HG03196 (cell line): ENCODE measurements at regions not wholly inside any gene's neighbourhood (a gene's known extent, or its start where the extent isn't known, plus 50 kb on each side); places are given as distances from the start of the nearest gene placed in this dataset.
"Not testable (repeated sequence)": the region's sequence is repeated elsewhere in the genome, so short reads cannot be mapped to it uniquely, and the experiment has no call there.

ENCODE experiments used
- ATAC-seq: cut with Tn5 transposase; IDR thresholded peaks from one replicate; pipeline ENCODE4 v1.9.1; 2021; ENCODE audit not compliant: unreplicated experiment

GRCh38 chr13:90447734-90448101 lies 899.8 kb upstream of the MIR17HG start:
- ATAC-seq: no peak

- no peak for ATAC-seq
Measured at GRCh38 chr13:90448466-90449037, 898.9 kb upstream of the MIR17HG start.

- no peak for ATAC-seq
Measured at GRCh38 chr13:90453342-90453741, 894.1 kb upstream of the MIR17HG start.

GRCh38 chr13:90454002-90454636 lies 893.4 kb upstream of the MIR17HG start:
- no peak for ATAC-seq

- ATAC-seq: no peak
Measured at GRCh38 chr13:90455067-90455466, 892.4 kb upstream of the MIR17HG start.

GRCh38 chr13:90455823-90456222 lies 891.7 kb upstream of the MIR17HG start:
- ATAC-seq: no peak

- no peak for ATAC-seq
Measured at GRCh38 chr13:90461398-90461797, 886.1 kb upstream of the MIR17HG start.

- no peak for ATAC-seq
Measured at GRCh38 chr13:90477216-90477615, 870.3 kb upstream of the MIR17HG start.

GRCh38 chr13:90483906-90484305 lies 863.6 kb upstream of the MIR17HG start:
- ATAC-seq: no peak

GRCh38 chr13:90485436-90485835 lies 862.1 kb upstream of the MIR17HG start:
- no peak for ATAC-seq

- ATAC-seq: no peak
Measured at GRCh38 chr13:90492872-90493271, 854.6 kb upstream of the MIR17HG start.

GRCh38 chr13:90493667-90494066 lies 853.8 kb upstream of the MIR17HG start:
- ATAC-seq: no peak

- not testable (repeated sequence) for ATAC-seq
Measured at GRCh38 chr13:90494849-90495248, 852.6 kb upstream of the MIR17HG start.

- ATAC-seq: no peak
Measured at GRCh38 chr13:90498096-90498495, 849.4 kb upstream of the MIR17HG start.

GRCh38 chr13:90498816-90499215 lies 848.7 kb upstream of the MIR17HG start:
- ATAC-seq: no peak

GRCh38 chr13:90500569-90500968 lies 846.9 kb upstream of the MIR17HG start:
- no peak for ATAC-seq

- ATAC-seq: no peak
Measured at GRCh38 chr13:90502153-90502552, 845.3 kb upstream of the MIR17HG start.

GRCh38 chr13:90502762-90503161 lies 844.7 kb upstream of the MIR17HG start:
- no peak for ATAC-seq

- no peak for ATAC-seq
Measured at GRCh38 chr13:90510319-90510718, 837.2 kb upstream of the MIR17HG start.

- ATAC-seq: no peak
Measured at GRCh38 chr13:90511903-90512302, 835.6 kb upstream of the MIR17HG start.

GRCh38 chr13:90514712-90515111 lies 832.8 kb upstream of the MIR17HG start:
- not testable (repeated sequence) for ATAC-seq

GRCh38 chr13:90518417-90518816 lies 829.1 kb upstream of the MIR17HG start:
- ATAC-seq: no peak

GRCh38 chr13:90519157-90519556 lies 828.3 kb upstream of the MIR17HG start:
- no peak for ATAC-seq
